ENCODE measurements at regions not wholly inside any gene's neighbourhood (a gene's known extent, or its start where the extent isn't known, plus 50 kb on each side); places are given as distances from the start of the nearest gene placed in this dataset.

DNA sequence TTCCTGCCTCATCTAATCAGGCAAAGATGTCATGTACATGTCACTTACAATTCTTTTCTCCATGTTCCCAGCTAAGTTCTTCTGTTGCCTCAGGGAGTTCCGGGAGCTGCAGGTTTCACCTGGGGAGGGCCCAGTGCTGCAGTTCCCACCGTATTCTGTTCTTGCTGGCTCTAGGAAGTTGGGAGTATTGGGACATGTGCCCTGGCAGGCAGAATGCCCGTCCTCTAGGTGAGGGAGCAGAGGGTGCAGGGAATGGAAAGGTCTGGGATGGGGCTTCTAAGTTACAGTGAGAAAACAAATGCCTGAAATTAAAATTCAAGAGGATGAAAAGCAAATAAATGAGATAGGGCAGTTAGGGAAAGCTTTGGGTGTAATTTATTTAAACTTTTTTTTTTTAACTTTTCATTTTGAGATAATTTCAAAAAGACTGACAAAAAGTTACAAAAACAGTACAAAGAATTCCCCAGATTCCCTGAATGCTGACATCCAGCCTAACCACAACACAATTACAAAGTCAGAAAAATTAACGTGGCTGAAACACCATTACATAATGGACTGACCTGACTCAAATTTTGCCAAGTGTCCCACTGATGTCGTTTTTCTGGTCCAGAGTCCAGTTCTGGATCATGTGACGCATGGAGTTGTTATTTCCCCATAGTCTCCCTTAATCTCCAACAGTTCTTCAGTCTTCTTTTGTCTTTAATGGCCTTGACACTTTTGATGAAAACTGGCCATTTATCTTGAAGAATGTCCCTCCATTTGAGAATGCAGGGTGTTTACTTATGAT is 187.2 kb upstream of the MYL2 start:
- no peak for TF ChIP-seq FOXK2 (IDR thresholded peaks at IDR 0.05)
- no peak for TF ChIP-seq CTBP1 (IDR thresholded peaks at IDR 0.05; ENCODE audit: borderline replicate concordance)
- no peak for TF ChIP-seq BHLHE40 (IDR thresholded peaks at IDR 0.05; ENCODE audit: borderline replicate concordance)
